ENCODE measurements at regions not wholly inside any gene's neighbourhood (a gene's known extent, or its start where the extent isn't known, plus 50 kb on each side); places are given as distances from the start of the nearest gene placed in this dataset.
"Not testable (repeated sequence)": the region's sequence is repeated elsewhere in the genome, so short reads cannot be mapped to it uniquely, and the experiment has no call there.

DNA sequence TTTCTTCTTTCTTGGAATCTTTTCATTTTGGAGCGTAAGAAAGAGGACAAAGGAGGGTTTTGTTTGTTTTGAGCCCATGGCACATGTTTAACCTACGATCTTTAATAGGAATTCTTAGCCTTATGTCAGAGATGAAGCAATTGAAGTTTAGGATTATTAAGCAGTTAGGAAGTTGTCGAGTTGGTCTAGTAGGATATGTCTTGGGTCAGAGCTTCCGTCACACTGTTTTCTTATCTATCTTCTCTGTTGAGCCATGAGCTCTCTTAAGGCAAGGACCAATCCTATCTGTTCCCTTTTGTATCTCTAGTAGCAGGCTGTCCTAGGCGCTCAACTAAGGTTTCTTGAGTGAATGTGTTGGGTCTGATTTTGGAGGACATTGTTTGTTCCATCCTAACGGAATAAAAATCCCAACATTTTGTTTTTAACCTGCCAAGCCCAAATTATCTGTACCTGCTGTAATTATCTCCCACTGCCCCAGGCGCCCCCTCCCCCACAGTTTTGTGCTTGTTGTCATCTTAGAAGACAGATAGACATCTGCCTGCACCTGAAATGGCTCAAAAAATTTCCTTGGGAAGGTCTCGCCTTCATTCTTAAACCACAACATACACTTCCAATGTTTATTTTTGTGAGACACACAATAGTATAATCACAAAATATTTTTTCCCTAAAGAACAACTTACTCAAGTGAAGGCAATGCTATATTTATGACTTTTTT, 95.3 kb upstream of the GADD45A start:
- DNase-seq, result no peak

DNA sequence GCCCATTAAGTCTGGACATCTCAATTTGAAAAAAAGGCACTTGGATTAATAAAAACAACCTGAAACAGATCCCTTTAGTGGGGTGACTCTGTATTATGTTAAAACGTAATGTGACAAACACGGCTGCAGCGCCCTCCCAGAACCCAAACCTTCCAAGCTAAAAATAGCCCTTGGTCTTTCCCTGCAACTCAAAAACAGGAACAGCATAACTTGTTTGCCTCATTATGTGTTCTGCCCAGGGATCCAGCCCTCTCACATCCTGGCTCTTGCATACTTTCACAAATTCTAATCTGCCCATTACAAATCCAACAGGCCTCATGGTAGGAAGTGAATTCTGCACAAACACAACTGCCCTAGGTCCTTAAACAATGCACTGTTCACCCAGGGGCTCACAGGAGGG, 94.7 kb upstream of the GADD45A start:
- no peak for DNase-seq

DNA sequence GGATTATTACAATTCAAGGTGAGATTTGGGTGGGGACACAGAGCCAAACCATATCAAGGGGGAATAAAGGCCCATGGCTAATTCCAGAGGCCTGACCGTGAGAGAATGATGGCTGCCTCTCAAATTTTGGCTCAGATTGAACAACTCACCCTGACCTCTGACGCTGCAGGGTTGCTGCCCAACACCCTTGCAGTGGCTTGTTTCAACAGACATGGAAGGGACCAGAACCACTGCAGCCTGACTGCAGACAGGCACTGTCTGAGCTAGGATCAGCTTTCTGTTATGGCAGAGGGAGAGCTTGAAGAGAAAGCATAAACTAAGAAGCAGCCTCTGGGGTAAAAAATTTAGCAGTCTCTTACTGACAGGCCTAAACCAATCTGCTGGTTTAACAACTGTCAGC, 90.2 kb upstream of the GADD45A start:
- no peak for DNase-seq

DNA sequence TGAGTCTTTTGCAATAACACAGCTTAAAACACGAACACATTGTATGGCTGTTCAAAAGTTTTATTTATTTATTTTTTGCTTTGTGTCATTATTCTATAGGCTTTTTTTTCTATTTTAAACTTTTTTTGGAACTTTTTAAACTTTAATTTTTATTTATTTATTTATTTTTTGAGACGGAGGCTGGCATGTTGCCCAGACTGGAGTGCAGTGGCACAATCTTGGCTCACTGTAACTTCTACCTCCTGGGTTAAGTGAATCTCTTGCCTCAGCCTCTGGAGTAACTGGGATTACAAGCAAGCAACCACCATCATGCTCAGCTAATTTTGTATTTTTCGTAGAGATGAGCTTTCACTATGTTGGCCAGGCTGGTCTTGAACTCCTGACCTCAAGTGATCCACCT, 88.3 kb upstream of the GADD45A start:
- no peak for DNase-seq

DNA sequence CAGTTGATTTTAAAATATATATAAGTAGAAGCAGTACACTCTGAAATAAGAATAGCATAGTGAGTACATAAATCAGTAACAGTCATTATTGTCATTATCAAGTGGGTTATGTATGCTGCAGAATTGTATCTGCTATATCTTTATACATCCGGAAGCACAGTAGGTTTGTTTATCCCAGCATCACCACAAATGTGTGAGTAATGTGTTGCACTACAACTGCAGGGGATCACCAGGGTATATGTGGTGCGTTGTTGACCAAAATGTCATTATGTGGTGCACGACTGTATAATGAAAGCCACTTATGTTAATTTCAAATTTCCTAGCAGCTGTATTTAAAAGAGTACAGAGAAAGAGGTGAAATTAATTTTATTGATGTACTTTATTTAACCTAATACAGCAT, 87.7 kb upstream of the GADD45A start:
- no peak for DNase-seq

DNA sequence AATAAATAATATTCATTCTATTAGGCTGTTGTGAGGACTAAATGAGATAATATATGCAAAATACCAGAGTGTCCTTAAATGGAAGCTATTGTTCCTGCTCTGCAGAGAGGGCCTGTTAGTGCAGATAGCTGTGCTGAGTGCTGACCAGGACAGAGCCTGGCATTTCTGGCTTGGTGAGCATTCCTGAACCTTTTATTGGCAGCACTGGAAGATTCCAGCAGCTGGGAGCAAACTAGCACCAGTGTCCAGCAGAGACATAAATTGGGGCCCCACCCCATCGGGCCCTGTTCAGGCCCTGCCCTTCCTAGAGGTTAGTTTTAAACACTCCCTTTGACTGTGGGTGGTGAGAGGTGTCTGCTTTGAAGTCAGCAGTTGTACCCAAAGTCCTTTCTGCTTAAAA, 85.9 kb upstream of the GADD45A start:
- no peak for DNase-seq

DNA sequence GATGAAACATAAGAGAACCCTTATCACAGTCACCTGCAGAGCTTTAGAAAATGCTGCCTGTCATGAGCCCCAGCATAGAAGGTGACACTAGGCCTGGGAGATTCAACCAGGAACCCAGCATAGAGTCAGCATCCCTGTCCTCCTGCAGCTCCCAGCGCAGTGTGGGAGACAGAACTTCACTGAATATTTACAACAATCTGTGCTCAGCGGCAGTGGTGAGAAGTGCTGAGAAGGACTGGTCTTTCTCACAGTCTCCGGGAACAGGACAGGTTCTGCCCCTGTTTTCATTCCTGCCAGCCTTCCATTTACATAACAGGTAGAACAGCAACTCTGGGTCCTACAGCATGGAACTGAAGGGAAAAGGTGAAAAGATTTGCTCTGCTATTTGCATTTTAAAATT, 83.5 kb upstream of the GADD45A start:
- DNase-seq, result no peak

DNA sequence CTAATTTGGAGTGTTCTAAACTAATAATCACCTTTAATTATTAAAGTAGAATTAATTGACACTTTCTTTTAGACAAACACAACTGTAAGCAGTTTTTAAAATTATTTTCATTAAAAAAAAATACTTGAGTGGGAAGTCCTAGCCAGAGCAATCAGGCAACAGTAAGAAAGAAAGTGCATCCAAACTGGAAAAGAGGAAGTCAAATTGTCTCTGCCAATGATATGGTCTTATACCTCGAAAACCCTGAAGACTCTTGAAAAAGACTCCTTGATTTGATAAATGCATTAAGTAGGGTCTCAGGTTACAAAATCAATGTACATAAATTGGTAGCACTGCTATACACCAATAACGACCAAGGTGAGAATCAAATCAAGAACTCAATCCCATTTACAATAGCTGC, 83.0 kb upstream of the GADD45A start:
- DNase-seq, result no peak

DNA sequence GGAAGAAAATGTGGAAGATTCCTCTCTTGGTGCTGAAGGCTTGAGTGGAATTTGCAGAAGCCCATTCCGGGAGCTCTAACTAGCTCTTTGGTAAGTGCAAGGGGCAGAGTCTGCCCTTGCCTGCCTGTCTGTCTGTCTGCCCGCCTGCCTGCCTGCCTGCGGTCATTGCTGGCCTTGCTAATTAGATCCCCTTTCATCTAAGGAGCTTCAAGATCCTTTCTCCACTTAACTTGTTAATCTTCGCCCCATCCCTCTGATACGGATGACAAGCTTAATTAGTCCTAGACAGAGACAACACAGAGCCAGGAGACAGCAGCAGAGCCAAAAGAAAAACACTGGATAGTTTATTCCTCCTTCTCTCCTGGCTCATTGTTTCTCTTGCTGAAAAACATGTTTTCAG, 80.2 kb upstream of the GADD45A start:
- DNase-seq, result no peak

DNA sequence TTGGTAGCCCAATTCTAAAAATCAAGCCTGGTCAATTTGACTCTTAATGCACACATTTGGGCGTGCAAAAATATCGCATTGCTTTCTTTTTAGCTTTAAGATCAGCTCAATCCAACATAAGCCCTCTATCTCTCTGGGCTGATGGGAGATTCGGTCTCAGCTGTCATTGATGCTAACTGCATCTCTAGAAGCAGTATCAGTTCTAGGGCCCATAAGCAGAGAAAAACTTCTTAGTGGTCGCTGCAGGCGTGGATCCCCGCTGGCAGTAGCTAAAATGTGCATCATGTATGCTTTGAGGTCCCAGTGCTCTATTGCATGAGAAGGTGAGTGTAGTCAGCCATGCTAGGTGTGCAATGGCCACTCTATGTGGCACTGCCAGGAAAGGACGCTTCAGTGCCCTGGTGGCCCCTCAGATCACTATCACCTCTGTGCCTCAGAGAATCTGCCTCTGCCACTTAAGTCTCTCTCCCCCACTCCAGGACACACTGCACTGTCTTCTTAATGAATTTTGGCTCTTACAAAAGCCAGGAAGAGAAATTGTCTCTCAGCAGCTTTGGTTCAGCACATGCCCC, 79.7 kb upstream of the GADD45A start:
- no peak for DNase-seq

DNA sequence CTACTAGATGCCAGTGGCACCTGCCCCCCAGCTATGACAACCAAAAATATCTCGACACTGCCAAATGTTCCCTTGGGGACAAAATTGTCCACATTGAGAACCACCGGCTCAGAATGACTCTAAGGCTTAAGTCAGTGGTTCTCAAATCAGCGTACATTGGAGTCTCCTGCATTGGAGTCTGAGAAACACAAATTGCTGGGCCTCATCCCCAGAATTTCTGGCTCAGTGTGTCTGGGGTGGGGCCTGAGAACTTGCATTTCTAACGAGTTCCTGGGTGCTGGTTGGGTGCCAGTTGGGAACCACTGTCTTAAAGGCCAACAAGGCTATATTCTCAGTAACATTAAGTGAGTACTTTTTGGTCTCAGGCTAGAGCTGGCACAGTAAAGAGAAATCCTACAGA, 77.7 kb upstream of the GADD45A start:
- no peak for DNase-seq

DNA sequence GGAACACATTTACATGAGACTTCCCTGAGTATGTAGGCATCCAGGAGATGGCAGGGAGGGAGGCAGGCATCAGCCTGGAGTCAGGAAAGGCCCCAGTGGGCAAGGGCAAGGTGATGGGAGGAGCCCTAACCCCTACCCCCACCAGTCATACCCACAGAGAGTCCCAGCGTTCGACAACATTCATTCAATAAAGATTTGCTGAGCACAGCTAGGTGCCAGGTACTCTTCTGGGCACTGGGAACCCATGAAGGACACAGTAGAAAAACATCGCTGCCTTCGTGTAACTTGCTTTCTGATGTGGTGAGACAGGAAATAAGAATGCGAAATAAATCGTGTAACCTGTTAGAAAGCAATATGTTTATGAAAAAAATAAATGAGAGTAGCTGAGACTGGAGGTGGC, 77.3 kb upstream of the GADD45A start:
- no peak for DNase-seq

DNA sequence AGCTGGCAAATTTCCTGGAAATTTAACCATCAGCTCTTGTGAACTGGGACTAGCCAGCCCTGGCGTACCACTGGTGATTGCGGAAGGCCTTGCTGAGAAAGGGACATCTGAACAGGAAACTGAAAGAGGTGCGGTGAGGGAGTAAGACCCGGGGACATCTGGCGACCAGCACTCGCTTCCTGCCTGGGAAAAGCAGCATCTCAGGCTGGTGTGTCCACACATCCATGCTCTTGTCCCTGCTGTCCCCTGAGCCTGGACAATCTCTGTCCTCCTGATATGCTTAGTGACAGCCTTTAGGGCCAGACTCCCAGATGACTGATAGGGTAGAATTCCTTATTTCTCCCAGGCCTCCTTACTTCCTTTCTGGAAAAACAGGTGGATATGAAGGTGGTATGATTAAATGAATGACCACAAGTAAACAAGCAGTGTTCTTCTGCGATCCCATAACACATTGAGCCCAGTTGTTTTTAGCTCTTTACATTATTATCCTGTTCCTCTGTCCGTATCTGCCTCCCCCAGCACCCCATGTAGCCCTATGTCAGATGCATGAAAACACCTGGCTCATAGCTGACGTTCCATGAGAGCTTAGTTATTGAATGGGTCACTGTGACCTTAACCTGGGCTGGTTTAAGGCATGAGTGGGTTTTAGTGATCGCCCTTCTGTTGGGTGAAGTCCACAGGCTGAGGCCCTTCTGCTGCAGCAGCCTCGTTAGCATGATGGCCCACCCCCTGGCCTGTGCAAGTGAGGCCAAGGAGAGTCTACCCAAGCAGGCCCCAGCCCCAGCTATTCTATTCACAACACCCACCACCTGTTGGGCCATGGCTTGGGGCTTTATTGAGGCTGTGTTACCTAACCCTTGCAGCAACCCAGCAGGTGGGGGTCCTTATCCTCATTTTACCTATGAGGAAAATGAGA, 76.1 kb upstream of the GADD45A start:
- no peak for DNase-seq

DNA sequence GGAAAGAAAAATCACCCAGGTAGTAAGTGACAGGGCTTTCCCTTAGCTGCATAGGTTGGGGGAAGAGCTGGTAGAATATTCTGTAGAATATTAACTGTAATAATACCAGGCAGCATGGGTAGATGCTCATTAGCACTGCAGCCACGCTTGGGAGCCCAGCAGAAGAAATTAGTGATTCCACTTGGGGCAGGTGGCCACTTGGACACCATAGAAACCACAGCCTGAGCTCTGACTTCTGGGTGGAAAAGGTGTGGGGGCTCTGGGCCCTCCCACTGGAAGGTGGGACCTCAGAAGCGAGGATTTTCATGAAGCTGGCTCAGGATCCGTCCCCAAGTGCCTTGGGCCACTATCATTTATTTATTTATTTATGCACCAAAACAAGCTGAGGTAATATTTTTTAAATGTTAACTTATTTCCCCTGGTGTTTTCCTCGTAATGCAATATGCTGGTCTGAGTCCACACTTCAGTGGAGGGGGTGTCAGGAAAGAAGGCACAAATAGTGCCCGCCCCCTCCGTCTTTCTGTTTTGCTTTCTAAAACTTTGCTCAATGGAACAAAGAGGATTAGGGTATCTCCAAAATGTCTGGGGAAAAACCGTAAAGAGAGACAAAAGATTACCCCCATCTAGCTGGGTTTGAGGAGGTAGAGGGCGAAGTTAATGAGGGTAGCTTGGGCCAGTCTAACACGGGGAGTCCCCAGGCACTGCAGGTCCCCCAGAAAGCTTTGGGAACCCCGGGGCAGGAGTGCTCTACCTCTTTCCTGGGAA, 75.2 kb upstream of the GADD45A start:
- DNase-seq, result no peak

DNA sequence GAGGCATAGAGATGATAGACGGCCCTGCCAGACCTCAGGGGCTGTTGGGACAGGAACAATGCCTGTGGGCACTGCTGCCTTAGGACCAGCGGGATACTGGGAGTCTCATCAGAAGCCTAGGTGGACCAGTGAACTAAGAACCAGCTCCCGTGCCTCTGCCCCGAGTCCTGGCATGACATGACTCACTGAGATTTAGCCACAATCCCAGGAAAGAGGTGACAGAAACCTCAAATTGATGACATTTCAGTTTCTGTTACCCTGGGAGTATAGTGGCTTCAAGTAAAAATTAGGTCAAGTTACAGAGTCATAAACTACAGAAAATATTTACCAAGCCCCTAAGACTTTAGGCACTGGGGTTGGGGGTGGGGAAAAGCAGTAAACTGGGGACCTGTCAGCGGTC, 74.6 kb upstream of the GADD45A start:
- no peak for DNase-seq

DNA sequence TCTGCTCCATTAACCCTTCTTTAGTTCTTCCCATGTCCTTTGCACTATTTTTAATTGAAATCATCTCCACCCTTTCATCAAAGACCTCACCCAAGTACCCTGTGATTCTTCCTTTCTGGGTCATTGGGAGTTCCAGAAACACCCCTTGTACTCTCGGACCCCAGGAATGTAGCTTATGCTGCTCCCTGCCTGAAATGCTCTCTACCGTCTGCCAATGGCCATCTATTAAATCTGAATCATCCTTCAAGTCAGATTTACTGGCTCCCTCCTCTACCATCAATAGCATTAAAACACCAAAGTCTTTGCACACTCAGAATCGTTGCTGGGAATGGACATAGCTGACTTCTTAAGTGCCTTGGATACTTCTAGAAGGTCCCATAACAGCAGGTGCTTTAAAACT, 73.2 kb upstream of the GADD45A start:
- DNase-seq, result no peak

DNA sequence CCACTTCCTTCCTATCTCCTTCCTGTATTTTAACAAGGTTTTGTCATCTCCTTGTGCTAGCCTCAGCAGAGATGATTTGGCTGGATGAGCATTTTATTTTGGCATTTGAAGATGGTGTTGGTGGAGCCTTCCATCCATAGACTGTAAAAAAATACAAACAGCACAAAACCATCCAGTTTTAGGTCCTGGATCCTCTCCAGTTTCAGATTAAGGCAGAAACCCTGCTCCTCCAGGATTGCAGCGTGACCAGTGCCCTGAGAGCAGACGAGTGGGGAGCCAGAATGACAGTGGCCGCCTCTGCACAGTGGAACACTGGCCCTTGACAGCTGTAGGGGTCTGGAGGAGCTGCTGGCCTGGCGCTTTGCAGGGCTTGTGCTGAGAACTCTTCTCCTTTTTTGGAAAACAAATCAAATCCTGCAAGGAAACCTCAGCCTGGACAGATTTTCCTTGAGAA, 72.2 kb upstream of the GADD45A start:
- DNase-seq, result no peak

DNA sequence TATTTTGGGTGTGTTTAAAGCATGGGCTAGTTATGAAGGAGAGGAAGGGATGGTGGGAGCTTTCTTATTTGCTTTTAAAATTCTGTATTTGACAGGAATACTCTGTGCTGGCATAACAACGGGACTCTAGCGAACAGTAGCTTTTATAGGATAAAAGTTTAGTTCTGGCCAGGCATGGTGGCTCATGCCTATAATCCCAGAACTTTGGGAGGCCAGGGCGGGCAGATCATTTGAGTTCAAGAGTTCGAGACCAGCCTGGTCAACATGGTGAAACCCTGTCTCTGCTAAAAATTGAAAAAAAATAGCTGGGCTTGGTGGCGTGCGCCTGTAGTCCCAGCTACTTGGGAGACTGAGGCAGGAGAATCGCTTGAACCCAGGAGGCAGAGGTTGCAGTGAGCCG, 71.5 kb upstream of the GADD45A start:
- DNase-seq, result not testable (repeated sequence)

DNA sequence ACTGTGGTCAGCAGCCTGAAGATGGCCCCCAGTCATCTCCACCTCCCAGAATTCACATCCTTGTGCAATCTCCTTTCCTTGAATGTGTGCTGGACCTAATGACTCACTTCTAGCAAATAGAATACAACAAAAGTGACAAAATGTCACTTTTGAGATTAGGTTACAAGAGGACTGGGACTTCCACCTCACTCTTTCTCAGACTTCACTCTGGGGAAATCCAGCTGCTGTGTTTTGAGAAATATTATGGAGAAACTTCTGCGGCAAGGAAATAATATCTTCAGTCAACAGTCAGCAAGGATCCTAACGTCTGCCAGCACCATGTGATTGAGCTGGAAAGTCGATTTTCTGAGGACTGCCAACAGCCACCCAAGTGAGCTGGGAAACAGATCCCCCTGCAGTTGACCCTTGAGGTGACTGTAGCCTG, 70.5 kb upstream of the GADD45A start:
- DNase-seq, result no peak

DNA sequence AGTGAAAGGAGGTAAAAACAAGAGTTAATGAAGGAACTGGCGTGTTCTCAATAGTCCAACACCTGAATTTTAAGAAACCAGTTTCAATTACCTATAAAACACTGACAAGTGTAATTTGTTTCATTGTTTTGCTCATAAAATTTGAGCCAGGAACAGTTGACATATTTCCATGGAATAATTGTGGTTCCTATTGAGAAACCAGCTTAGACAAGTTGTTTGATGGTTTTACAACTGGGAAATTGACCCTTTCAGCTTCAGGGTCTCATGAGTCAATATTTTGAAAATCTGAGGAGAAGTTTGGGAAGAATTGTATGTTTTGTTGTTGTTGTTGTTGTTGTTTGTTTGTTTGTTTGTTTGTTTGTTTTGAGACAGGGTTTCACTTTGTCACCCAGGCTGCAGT, 69.1 kb upstream of the GADD45A start:
- DNase-seq, result no peak

DNA sequence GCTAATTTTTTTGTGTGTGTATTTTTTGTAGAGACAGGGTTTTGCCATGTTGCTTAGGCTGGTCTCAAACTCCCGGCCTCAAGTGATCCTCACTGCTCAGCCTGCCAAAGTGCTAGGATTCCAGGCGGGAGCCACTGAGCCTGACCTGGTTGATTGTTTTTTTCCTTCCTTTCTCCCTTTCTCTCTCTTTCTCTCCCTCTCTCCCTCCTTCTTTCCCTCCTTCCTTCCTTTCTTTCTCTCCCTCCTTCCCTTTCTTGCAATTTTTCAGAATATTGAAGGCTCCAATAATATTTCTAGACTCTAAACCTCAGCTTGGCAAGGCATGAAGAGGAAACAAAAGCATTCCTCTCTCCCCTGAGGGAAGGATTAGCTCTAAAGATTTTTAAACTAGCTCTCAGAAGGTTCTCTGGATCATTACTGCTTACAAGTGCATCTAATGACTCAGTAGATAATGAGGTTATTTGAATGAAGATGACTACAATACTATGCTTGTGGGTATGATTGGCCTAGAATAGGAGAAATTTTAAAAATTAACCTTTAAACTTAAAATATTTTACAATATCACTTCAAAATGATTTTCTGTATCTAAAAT, 68.5 kb upstream of the GADD45A start:
- DNase-seq, result no peak

DNA sequence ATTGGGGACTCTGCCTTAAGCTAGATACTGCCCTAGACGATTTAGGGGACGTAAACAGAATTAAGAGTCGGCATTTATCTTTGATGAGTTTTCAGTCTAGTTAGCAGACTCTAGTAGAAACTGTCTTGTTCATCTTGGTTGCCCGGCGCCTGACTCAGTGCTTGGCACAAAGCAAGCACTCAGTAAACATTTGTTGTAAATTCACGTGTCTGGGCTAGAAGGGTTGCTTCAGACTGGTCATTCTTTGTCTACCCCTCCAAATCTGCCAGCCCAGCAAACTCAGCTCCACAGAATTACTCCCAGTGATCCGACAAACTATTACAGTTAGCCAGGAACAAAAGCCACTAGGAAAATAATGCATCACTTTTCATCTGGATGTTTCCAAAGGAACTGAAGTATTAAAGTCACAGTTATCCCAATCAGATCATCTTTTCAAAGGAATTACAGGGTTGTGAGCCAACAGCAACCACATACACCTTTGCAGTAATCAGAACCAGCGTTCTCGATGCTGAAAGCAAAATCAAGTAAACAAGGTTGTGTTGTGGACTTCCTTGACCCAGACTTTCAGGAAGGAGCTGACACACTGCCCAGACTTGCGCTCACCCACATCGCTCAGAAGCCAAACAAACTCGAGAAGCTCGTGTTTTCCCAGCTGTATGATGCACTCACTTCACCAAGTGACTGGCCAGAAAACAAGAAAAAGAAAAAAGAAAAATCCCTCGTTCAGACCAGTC, 66.5 kb upstream of the GADD45A start:
- no peak for DNase-seq
